ENCODE measurements at regions not wholly inside any gene's neighbourhood (a gene's known extent, or its start where the extent isn't known, plus 50 kb on each side); places are given as distances from the start of the nearest gene placed in this dataset.

DNA sequence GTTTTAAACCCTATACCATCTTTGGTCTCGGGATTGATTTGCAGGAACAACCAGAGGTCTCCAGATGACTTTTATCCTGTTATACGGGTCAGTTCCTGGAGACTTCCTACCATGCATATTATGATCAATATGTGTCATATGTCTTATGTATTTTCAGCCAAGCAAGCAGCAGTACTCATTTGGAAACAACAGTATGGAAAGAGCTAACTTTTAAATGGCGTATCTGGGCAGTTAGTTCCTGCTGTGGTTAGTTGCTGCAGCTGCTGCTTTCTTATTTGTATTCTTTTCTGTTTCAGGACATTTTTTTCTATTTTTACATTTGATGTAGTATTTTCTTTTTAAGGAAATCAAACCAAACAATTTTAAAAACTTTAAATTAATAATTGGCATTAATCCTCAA is 207.5 kb downstream of the MANEA start:
- Histone ChIP-seq H3K4me2 (ENCODE audit: unreplicated experiment) (no peak overlapping the region), H3K27ac (no peak overlapping the region), H3K27me3 (replicated peaks; ENCODE audit: insufficient read depth) (no peaks in the 10 kb centered on the region), H2AFZ (no peak overlapping the region), H3K36me3 (ENCODE audit: low read depth) (no peaks in the 10 kb centered on the region), H3K9me2 (ENCODE audit: insufficient read depth) (no peaks in the 10 kb centered on the region), H3K9me3 (ENCODE audit: low read depth) (no peaks in the 10 kb centered on the region), H3K79me2 (ENCODE audit: insufficient read depth) (no peaks in the 10 kb centered on the region), H3K9ac (no peak overlapping the region), H3K4me1 (ENCODE audit: insufficient read depth) (no peaks in the 10 kb centered on the region), H3K4me3 (no peak overlapping the region), H4K20me1 (ENCODE audit: insufficient read depth) (no peaks in the 10 kb centered on the region), H3F3A (ENCODE audit: insufficient read depth) (no peaks in the 10 kb centered on the region)
- TF ChIP-seq EZH2 (IDR thresholded peaks at IDR 0.05; ENCODE audit: insufficient read depth, poor library complexity, severe bottlenecking), result no peak
- TF ChIP-seq EZH2phosphoT487 (IDR thresholded peaks at IDR 0.05; ENCODE audit: insufficient read depth, low read depth), result no peak
- DNase-seq, result no peak
- in situ Hi-C loops (cut with MboI), result no loop called here
- WGBS, 2 experiments (ENCODE audit: low coverage in 1 of 2, low lambda C conversion rate in 2 of 2, missing lambda C conversion rate in 2 of 2), result 12 to 15% methylated on average over 3 of the region's 3 CpGs

DNA sequence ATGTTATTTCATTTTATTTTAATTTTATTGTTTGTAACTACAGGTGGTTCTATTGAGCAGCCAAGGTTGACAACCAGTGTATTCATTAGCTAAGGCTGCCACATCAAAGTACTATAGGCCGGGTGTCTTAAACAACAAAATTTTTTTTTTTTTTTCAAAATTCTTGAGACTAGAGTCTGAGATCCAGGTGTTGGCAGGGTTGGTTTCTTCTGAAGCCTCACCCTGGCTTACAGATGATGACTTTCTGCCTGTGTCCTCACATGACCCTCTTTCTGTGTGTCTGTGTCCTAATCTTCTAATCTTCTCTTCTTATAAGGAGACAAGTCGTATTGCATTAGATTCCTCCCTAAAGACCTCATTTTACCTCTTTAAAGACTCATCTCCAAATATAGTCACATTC is 208.4 kb downstream of the MANEA start:
- no peak for TF ChIP-seq EZH2 (IDR thresholded peaks at IDR 0.05; ENCODE audit: insufficient read depth, poor library complexity, severe bottlenecking)
- TF ChIP-seq EZH2phosphoT487 (IDR thresholded peaks at IDR 0.05; ENCODE audit: insufficient read depth, low read depth), result no peak
- no peak overlapping the region for H3K4me3 ChIP-seq
- H3K79me2 ChIP-seq (ENCODE audit: insufficient read depth), result no peaks in the 10 kb centered on the region
- H3K9me3 ChIP-seq (ENCODE audit: low read depth), result no peaks in the 10 kb centered on the region
- no peak overlapping the region for H3K4me2 ChIP-seq (ENCODE audit: unreplicated experiment)
- in situ Hi-C loops (cut with MboI), result no loop called here
- no peak overlapping the region for H3K27ac ChIP-seq
- H4K20me1 ChIP-seq (ENCODE audit: insufficient read depth), result no peaks in the 10 kb centered on the region
- H3K27me3 ChIP-seq (replicated peaks; ENCODE audit: insufficient read depth), result no peaks in the 10 kb centered on the region
- H2AFZ ChIP-seq, result no peak overlapping the region
- WGBS, 2 experiments (ENCODE audit: low coverage in 1 of 2, low lambda C conversion rate in 2 of 2, missing lambda C conversion rate in 2 of 2), result 11 to 20% methylated on average over 2 of the region's 2 CpGs
- DNase-seq, result no peak
- H3F3A ChIP-seq (ENCODE audit: insufficient read depth), result no peaks in the 10 kb centered on the region
- H3K36me3 ChIP-seq (ENCODE audit: low read depth), result no peaks in the 10 kb centered on the region
- H3K9me2 ChIP-seq (ENCODE audit: insufficient read depth), result no peaks in the 10 kb centered on the region
- H3K9ac ChIP-seq, result no peak overlapping the region
- no peaks in the 10 kb centered on the region for H3K4me1 ChIP-seq (ENCODE audit: insufficient read depth)

DNA sequence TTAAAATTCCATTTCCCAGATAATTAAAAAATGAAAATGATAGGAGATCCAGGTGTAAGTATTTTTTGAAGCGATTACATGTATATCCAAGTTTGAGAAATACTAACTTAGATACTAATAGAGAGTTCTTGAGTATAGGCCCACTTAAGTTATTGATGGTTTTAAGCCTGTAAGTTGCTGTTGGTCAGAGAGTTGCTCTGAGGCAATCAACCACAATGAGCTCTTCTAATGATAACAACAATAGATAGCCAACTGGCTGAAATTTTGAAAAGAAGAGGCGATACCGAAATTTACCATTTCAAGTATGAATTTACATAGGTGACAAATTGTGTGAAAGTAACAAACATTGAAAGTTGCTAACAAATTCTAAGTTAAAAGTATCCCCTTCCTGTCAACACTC is 209.5 kb downstream of the MANEA start:
- no peaks in the 10 kb centered on the region for H3K27me3 ChIP-seq (replicated peaks; ENCODE audit: insufficient read depth)
- H3F3A ChIP-seq (ENCODE audit: insufficient read depth), result no peaks in the 10 kb centered on the region
- in situ Hi-C loops (cut with MboI), result no loop called here
- H3K79me2 ChIP-seq (ENCODE audit: insufficient read depth), result no peaks in the 10 kb centered on the region
- H2AFZ ChIP-seq, result no peak overlapping the region
- no peak overlapping the region for H3K27ac ChIP-seq
- no peaks in the 10 kb centered on the region for H3K36me3 ChIP-seq (ENCODE audit: low read depth)
- no peaks in the 10 kb centered on the region for H3K9me2 ChIP-seq (ENCODE audit: insufficient read depth)
- TF ChIP-seq EZH2phosphoT487 (IDR thresholded peaks at IDR 0.05; ENCODE audit: insufficient read depth, low read depth) (no peak), EZH2 (IDR thresholded peaks at IDR 0.05; ENCODE audit: insufficient read depth, poor library complexity, severe bottlenecking) (no peak)
- no peak overlapping the region for H3K9ac ChIP-seq
- H3K9me3 ChIP-seq (ENCODE audit: low read depth), result no peaks in the 10 kb centered on the region
- no peak overlapping the region for H3K4me2 ChIP-seq (ENCODE audit: unreplicated experiment)
- 73 to 79% methylated on average over 3 of the region's 3 CpGs for WGBS, 2 experiments (ENCODE audit: low coverage in 1 of 2, low lambda C conversion rate in 2 of 2, missing lambda C conversion rate in 2 of 2)
- no peak overlapping the region for H3K4me3 ChIP-seq
- no peaks in the 10 kb centered on the region for H3K4me1 ChIP-seq (ENCODE audit: insufficient read depth)
- no peak for DNase-seq
- no peaks in the 10 kb centered on the region for H4K20me1 ChIP-seq (ENCODE audit: insufficient read depth)

DNA sequence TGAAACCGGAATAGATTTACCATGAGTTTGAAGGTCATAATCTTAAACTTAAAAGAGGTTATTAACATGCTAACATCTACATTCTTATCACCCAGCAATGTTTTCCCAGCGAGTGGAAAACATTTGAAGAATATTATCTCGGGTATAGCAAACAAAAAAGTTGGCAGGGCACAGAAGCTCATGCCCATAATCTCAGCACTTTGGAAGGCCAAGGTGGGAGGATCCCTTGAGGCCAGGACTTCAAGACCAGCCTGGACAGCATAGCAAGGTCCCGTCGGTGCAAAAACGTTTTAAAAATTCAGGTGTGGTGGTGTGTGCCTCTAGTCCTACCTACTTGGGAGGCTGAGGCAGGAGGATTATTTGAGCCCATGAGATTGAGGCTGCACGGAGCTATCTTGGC is 213.5 kb downstream of the MANEA start:
- 24 to 27% methylated on average over 7 of the region's 7 CpGs for WGBS, 2 experiments (ENCODE audit: low coverage in 1 of 2, low lambda C conversion rate in 2 of 2, missing lambda C conversion rate in 2 of 2)

DNA sequence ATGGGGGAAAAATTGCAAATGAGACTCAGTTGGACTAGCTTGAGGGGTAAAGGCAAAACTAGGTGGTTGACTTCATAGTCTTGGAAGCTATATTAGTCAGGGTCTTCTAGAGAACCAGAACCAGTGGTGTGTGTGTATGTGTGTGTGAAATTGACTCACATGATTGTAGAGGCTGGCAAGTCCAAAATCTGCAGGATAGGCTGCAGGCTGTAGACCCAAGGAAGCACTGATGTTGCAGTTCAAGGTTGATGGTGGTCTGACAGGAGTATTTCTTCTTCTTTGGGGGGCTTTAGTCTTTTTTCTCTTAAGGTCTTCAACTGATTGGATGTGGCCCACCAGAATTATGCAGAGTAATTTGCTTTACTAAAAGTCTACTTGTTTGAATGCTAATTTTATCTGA is 217.4 kb downstream of the MANEA start:
- Histone ChIP-seq H3F3A (ENCODE audit: insufficient read depth) (no peaks in the 10 kb centered on the region), H3K9ac (no peak overlapping the region), H3K27ac (no peak overlapping the region), H4K20me1 (ENCODE audit: insufficient read depth) (no peaks in the 10 kb centered on the region), H3K9me2 (ENCODE audit: insufficient read depth) (no peaks in the 10 kb centered on the region), H3K4me1 (ENCODE audit: insufficient read depth) (no peaks in the 10 kb centered on the region), H3K36me3 (ENCODE audit: low read depth) (no peaks in the 10 kb centered on the region), H3K9me3 (ENCODE audit: low read depth) (no peaks in the 10 kb centered on the region), H3K27me3 (replicated peaks; ENCODE audit: insufficient read depth) (no peaks in the 10 kb centered on the region), H2AFZ (no peak overlapping the region), H3K79me2 (ENCODE audit: insufficient read depth) (no peaks in the 10 kb centered on the region), H3K4me3 (no peak overlapping the region), H3K4me2 (ENCODE audit: unreplicated experiment) (no peak overlapping the region)
- in situ Hi-C loops (cut with MboI), result no loop called here
- no peak for DNase-seq
- TF ChIP-seq EZH2 (IDR thresholded peaks at IDR 0.05; ENCODE audit: insufficient read depth, poor library complexity, severe bottlenecking), result no peak
- no peak for TF ChIP-seq EZH2phosphoT487 (IDR thresholded peaks at IDR 0.05; ENCODE audit: insufficient read depth, low read depth)

More for the DNA sequence above, 213.5 kb downstream of the MANEA start:
- no peak overlapping the region for H3K9ac ChIP-seq
- H3K27ac ChIP-seq, result no peak overlapping the region
- no peaks in the 10 kb centered on the region for H3K27me3 ChIP-seq (replicated peaks; ENCODE audit: insufficient read depth)
- no peak overlapping the region for H3K4me2 ChIP-seq (ENCODE audit: unreplicated experiment)
- no peaks in the 10 kb centered on the region for H3K9me3 ChIP-seq (ENCODE audit: low read depth)
- no peak overlapping the region for H2AFZ ChIP-seq
- no peaks in the 10 kb centered on the region for H3K9me2 ChIP-seq (ENCODE audit: insufficient read depth)
- TF ChIP-seq EZH2 (IDR thresholded peaks at IDR 0.05; ENCODE audit: insufficient read depth, poor library complexity, severe bottlenecking) (no peak), EZH2phosphoT487 (IDR thresholded peaks at IDR 0.05; ENCODE audit: insufficient read depth, low read depth) (no peak)
- no peak overlapping the region for H3K4me3 ChIP-seq
- no peaks in the 10 kb centered on the region for H3F3A ChIP-seq (ENCODE audit: insufficient read depth)
- no peaks in the 10 kb centered on the region for H3K4me1 ChIP-seq (ENCODE audit: insufficient read depth)
- in situ Hi-C loops (cut with MboI), result no loop called here
- no peaks in the 10 kb centered on the region for H3K36me3 ChIP-seq (ENCODE audit: low read depth)
- no peak for DNase-seq
- H4K20me1 ChIP-seq (ENCODE audit: insufficient read depth), result no peaks in the 10 kb centered on the region
- H3K79me2 ChIP-seq (ENCODE audit: insufficient read depth), result no peaks in the 10 kb centered on the region
